Endothelial cell of umbilical vein (primary cell): ENCODE measurements at regions not wholly inside any gene's neighbourhood (a gene's known extent, or its start where the extent isn't known, plus 50 kb on each side); places are given as distances from the start of the nearest gene placed in this dataset.
"Not testable (repeated sequence)": the region's sequence is repeated elsewhere in the genome, so short reads cannot be mapped to it uniquely, and the experiment has no call there.

Source experiments
- CTCF ChIP-seq, 2 donors: IDR thresholded peaks; 1 replicate in 1 of 2; 2 replicates in 1 of 2; pipeline ENCODE4 v1.5.1; 2011; ENCODE audit warnings: low read length in 2 of 2, mild to moderate bottlenecking in 2 of 2, moderate library complexity in 2 of 2, control low read depth in 1 of 2, inconsistent platforms in 1 of 2, low read depth in 1 of 2; ENCODE audit not compliant: insufficient read depth in 1 of 2; ENCODE audit errors: extremely low read depth in 1 of 2
- FOS ChIP-seq: IDR thresholded peaks from 2 replicates; pipeline ENCODE4 v1.6.1; 2011; ENCODE audit warnings: mild to moderate bottlenecking, low read length, moderate library complexity, borderline replicate concordance; ENCODE audit not compliant: insufficient read depth
- MAX ChIP-seq: IDR thresholded peaks from 2 replicates; pipeline ENCODE4 v1.6.1; 2011; ENCODE audit not compliant: insufficient read depth, insufficient read length
- MYC ChIP-seq: IDR thresholded peaks from one replicate; pipeline ENCODE4 v1.6.1; 2011; ENCODE audit warnings: mild to moderate bottlenecking, low read depth, low read length
- POLR2A ChIP-seq: IDR thresholded peaks from 2 replicates; pipeline ENCODE4 v1.6.1; 2012; ENCODE audit warnings: low read depth, mild to moderate bottlenecking, control low read depth, low read length
- POLR2AphosphoS5 ChIP-seq: IDR thresholded peaks from 2 replicates; pipeline ENCODE4 v1.6.1; 2012; ENCODE audit warnings: low read depth, mild to moderate bottlenecking, control low read depth, low read length, moderate library complexity; ENCODE audit not compliant: insufficient read depth

GRCh38 chr1:143826162-143826561, 145.6 kb downstream of the FAM72C start:
- TF ChIP-seq MYC; CTCF (IDR thresholded peaks at IDR 0.05; ENCODE audit: extremely low read depth in 1 of 2, insufficient read depth in 1 of 2, low read depth in 1 of 2, low read length in 2 of 2); POLR2A; MAX; FOS; POLR2AphosphoS5: not testable (repeated sequence)
